ENCODE measurements at regions not wholly inside any gene's neighbourhood (a gene's known extent, or its start where the extent isn't known, plus 50 kb on each side); places are given as distances from the start of the nearest gene placed in this dataset.
A peak's percentile ranks its signal among the peaks of the same experiment; 100 is the strongest.
"Not testable (repeated sequence)": the region's sequence is repeated elsewhere in the genome, so short reads cannot be mapped to it uniquely, and the experiment has no call there.

DNA sequence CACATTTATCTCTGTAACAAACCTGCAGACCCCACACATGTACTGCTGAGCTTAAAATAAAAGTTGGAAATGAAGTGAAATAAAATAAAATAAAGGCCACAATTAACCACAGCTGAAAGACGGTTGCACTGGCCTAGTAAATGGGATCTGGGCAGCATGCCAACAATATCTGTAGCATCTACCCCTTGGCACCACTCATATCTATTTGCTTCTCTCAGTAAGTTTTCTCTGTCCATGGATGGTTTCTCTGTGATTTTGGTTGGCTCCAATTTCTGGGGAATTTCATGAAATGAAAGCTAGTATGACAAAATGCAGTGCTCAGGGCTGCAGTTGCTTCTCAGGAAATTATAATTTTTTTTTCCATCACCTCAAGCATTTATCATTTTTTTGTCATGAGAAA, 172.0 kb upstream of the IL15 start:
- DNase-seq: no peak

DNA sequence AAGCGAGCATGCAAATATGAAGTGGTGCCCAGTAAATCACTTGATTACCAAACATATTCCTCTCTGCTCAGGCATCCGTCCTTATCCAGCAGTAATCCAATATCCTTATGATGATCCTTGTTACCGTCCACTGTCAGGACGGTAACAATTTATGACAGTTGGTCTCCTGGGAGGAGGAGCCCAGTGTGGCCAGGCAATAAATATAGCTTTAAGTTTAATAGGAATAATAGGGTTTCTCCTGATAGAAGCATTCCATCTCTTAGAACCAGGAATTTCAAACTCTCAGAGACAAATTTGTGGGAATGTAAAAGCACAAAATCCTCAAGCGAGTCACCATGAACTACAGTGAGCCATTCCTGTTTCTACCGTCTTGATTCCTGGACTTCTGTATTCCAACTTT, 171.2 kb upstream of the IL15 start:
- DNase-seq: no peak

DNA sequence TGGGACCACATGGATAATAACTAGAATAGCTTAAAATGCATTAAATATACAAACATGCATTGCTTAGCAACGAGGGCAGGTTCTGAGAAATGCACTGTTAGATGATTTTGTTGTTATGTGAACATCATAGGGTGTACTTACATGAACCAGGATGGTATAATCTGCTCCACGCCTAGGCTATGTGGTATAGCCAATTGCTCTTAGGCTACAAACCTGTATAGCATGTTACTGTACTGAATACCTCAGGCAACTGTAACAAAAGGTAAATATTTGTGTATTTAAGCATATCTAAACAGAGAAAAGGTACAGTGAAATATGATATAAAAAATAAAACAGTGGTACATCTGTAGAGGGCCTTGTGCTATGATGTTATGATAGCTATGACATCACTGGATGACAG, 169.2 kb upstream of the IL15 start:
- no peak for DNase-seq

DNA sequence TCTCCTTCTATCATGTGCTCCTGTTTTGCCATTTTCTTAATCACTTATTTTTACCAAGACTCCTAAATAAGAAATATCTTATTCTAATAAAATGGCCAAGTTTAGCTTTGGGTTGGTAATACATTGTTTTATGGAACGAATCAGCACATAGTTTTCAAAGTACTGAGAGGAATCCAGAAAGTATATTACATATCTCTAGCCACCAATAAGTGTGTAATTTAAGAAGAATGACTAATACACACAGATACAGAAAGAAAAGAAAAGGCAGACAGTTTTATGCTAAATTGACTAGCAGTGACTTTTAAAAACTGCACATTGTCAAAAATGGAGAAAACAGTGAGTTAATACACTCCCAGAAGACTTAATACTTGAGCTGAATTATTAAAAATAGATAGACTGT, 167.0 kb upstream of the IL15 start:
- DNase-seq: no peak

DNA sequence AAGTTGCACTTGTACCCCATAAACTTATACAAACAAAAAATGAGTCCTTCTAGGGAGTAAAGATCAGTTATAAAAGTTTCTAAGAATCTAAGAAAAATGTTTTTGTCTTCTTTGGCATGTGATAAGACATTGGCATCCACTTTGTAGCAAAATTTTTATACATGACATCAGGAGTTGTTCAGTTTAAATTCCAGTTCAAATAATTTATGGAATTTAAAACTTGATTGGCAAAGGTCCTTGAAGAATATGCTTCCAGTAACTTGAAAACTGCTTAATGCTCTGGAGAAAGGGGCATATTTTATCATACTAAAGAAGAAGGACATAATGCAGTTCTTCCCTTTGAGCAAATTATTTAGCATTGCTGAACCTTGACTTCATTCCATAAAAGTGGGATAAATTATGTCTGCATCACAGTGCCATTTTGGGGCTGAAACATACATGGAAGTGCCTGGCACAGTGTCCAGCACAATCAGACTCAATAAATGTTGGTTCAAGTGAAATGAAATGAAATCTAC, 163.3 kb upstream of the IL15 start:
- no peak for DNase-seq

DNA sequence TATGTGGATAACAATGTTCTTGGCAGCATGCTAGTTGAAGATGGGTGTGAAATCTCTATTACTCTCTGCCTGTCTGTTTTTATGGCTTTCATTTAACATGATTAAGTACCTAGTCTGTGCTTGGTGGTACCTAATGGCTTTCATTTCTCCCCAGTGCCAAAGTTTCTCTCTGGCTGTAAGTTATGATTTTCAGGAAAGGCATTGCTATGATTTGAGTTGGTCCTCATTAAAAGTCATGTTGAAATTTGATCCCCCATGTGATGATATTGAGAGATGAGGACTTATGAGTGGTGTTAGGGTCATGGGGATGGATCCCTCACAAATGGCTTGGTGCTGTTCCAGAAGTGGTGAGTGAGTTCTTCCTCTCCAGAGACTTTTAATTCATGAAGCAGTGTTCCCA, 162.4 kb upstream of the IL15 start:
- DNase-seq: no peak

DNA sequence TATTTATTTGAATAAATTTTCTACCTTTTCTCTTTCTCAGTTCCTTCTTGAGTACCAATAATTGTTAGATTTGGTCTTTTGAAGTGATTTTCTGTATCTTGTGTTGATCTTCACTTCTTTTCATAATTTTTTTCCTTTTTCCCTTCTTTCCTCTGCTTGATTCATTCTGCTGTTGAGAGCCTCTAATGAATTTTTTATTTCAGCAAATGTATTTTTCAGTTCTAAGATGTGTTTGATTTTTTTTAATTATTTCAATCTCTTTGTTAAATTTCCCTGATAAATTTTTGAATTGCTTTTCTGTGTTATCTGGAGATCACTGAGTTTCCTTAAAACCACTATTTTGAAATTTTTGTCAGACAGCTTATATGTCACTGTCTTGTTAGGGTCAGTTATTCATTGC, 155.4 kb upstream of the IL15 start:
- no peak for DNase-seq

DNA sequence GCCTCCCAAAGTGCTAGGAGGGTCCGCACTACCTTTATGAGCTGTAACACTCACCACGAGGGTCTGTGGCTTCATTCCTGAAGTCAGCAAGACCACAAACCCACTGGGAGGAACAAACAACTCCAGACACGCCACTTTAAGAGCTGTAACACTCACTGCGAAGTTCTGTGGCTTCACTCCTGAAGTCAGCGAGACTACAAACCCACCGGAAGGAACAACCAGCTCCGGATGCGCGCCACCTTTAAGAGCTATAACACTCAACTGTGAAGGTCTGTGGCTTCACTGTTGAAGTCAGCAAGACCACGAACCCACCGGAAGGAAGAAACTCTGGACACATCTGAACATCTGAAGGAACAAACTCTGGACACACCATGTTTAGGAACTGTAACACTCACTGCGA, 152.1 kb upstream of the IL15 start:
- not testable (repeated sequence) for DNase-seq

DNA sequence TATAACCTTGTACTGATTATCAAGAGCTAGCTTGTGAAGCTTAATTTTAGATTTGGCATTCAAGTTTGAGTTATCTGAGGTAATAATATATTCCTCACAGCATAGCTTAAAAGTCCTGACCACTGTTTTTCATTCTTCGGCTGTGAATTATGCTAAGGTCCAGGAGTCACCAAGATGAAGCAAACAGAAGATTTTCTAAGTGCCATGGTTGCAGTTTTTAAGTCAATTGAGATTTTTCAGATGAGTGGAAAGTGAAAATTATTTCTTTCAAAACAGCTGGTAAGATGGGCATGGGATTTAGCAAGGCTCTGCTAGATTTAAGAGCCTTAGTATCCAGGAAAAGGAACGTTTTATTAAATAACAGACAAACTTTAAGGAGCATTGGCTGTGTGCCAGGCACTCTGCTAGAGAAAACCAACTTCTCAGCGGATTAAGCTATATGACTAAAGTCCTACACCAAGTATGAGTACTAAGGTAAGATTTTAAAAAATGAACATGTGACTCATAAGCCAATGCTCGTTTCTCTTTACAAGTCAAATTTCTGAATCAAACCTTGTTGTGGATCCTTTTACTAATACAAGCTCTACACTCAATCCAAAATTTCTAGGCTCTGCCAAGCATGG, 149.9 kb upstream of the IL15 start:
- DNase-seq: peak; percentile 70

DNA sequence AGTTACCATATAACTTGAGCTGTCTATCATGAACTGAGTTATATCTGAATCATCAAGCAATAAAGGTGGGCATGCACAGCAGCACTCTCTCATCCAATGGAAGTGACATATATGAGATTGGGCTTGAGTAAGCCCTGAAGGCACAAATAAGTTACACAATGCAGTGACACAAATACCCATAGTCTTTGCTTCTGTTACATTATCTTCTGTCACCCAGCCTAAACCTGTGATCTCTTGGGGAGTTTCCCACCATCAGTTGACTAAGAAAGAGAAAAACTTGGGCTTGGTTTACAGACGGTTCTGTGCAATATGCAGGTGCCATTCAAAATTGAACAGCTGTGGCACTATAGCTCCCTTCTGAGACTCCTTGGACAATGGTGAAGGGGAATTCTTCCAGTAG, 138.8 kb upstream of the IL15 start:
- DNase-seq: no peak

DNA sequence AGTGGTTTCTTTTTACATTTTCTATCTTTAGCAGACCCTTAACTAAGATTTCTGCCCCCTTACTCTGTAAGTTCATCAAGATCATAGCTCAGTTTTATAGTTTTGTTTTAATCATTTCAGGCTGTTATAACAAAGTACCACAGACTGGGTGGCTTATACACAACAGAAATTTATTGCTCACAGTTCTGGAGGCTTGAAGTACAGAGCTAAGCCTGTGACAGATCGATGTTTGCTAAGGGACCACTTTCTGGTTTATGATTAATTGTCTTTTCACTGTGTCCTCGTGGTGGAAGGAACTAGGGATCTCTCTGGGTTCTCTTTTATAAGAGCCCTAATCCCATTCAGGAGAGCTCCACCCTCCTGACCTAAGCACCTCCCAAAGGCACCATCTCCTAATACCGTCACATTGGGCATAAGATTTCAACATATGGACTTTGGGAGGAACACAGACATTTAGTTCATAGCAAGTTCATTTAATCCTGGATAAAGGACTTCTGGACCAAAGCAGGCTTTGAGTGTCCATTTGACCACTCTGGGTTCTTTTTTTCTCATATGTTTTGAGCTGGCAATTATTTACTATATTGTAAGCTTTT, 137.0 kb upstream of the IL15 start:
- no peak for DNase-seq

DNA sequence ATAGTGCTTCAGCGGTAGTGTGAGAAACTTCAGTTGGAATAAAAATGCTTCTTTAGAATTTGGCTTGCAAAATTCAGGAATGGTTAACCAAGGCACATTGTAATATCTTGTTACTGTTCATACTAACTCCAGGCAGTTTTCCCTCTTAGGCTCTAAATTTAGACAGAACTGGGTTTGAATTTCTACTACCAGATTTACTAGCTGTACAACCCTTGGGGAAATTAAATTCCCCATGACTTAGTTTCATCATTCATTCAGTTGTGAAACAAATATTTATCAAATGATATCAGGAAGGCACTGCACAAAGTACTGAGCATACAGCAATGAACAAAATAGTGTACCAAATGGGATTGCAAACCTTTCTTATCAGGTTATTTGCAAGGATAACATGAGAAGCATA, 135.0 kb upstream of the IL15 start:
- no peak for DNase-seq

DNA sequence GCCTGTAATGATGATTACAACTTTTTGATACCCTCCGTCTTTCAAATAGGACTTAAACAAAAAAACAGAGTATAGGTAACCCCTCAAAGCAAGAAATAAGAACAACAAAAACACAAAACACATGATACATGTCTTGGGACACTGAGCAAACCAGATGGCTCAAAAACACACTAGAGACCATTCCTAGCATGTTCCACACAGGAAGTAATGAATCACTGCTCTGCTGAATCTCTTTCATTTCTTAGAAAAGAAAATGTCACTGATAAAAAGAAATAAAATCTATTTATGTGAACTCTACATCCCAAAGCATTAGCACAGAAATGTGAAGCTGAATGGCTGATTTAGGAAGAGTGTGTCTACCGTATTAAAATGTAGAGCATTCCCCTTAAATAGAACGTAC, 134.5 kb upstream of the IL15 start:
- DNase-seq: no peak

DNA sequence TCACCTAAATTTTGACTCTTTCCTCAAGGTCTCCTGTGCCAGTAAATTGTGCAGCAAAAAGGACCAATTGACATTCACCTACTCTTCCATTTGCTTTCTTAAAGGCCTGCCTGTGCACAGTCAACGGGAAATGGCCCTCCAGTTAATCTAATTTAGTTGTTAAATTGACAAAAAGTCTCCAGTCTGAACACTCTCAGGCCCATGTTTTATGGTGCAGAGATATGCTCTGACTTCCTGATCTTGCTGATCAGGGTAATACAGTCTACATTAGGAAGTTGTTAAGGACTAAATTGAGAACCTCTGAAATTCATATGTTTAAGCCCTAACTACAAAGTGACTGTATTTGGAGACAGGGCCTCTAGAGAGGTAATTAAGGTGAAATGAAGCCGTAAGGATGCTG, 133.6 kb upstream of the IL15 start:
- no peak for DNase-seq

DNA sequence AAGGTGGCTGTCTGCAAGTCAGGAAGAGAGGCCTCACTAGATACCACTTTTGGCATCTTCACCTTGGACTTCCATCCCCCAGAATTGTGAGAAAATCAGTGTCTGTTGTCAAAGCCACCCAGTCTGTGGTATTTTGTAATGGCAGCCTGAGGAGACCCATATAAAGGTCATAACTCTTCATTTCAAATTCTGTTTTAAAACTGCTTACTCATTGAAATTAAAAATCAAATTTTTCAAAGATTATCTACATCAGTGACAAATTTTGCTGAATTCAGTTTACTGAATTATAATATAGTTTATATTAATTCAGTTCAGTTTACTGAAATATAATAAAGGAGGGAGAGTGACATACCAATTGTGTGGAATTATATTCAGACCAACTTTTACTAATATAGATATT, 133.1 kb upstream of the IL15 start:
- DNase-seq: no peak

DNA sequence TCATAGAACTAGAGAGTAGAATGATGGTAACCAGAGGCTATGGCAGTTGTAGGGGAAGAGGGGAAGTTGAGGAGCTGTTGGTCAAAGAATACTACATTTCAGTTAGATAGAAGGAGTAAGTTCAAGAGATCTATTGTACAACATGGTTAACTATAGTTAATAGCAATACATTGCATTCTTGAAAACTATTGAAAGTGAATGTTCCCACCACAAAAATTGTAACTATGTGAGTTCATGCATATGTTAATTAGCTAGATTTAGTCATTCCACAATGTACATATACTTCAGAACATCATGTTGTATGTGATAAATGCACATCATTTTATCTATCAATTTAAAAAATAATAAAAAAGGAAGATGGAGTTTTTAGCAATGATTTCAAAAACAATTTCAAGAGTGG, 125.3 kb upstream of the IL15 start:
- no peak for DNase-seq

DNA sequence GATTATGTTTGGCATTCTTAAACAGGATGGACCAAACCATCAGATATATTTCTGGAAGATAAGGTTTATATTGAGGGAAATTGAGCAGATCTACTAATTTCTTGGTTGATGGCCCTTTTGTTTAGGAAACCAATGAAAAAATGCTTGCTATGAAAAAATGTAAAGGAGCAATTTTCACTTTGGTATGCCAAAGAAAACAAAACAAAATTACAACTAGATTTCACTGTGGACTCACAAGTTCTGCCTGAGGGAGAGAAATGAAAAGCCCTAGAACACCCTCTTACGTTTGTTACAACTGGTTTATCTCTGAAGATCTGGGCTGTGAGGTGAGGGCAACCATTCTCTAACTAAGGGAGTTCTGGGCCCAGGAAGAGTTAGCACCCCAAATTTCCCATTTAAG, 122.5 kb upstream of the IL15 start:
- DNase-seq: no peak

DNA sequence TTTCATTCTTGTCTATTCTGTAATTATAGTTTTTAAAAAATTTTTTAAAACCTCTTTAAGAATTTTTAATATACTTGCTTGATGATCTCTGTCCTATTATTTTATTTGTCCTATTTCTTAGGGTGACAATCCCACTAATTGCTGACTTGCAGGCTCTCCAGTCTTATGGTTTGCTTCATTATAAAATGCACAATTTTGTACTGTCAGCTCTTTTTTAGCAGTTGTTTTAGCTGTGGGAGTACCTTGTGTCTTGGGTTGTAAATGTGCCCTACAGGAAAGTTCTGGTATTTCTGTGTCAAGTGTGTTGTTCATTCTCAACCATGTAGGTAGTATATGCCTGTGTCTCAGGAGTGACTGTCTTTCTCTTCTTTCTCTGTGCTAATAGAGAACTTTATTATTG, 118.2 kb upstream of the IL15 start:
- no peak for DNase-seq

DNA sequence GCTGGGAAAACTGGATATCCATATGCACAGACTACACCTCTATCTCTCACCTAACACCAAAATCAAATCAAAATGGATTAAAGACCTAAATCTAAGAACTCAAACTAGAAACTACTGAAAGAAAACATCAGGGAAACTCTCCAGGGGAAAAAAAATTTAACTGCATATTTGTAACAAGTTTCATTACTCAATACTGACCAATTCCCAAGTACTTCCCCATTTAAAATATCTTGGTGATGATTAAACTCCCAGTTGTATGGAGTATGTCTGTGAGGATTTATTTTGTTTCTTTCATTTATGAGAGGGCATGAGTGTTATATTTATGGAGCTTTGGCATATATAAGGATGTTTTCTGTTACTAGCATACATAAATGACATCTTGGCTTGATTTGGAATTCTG, 112.3 kb upstream of the IL15 start:
- DNase-seq: no peak

DNA sequence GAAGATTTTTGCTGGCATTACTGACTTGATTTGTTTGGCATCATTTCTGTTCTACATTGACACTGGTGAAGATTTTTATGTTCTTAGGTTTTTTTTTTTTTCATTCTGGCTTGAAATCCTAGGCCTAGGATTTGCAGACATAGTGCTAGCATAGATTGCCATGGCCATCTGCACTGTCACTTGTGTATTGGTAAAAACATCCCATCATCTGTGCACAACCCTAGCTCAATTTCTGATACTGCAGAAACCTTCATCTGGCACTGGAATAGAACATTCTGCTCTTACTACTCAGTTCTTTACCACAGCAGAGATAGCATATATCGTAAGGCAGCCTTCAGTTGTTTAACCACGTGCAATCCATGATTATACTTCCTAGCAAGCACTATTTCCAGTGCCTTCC, 111.5 kb upstream of the IL15 start:
- DNase-seq: no peak

DNA sequence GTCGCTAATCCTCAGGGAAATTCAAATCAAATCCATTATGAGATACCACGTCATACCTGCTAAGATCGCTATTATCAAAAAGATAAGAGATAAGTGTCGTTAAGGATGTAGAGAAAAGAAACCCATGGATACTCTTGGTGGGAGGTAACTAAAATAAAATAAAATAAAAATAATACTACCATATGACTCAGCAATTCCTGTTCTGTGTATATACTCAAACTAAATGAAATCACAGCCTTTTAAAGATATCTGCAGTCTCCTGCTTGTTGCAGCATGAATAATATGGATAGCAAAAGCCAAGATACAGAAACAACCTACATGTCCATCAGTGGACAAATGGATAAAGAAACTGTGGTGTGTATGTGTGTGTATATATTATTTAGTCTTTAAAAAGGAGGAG, 105.8 kb upstream of the IL15 start:
- no peak for DNase-seq

DNA sequence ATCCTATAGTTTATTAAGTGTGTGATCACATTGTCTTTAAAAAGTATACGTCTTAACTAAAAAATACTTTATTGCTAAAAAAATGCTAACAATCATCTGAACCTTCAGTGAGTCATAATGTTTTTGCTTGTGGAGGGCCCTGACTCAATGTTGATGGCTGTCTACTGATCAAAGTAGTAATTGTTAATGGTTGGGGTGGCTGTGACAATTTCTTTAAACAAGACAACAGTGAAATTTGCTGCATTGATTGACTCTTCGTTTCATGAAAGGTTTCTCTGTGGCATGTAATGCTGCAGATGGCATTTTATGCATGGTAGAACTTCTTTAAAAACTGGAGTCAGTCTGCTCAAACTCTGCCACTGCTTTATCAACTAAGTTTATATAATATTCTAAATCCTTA, 101.4 kb upstream of the IL15 start:
- DNase-seq: no peak

DNA sequence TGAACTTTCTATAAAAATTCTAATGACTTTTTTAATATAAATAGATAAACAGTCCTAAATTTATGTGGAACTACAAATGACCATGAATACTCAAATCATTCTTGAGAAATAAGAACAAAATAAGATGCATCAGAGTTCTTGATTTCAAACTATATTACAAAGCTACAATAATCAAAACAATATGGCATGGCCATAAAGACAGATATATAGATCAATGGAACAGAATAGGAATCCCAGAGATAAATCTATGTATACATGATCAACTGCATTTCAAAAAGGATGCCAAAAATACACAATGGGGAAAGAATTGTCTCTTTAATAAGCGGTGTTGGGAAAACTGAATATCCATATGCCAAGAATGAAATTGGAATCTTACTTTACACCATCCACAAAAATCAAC, 98.4 kb upstream of the IL15 start:
- DNase-seq: no peak

DNA sequence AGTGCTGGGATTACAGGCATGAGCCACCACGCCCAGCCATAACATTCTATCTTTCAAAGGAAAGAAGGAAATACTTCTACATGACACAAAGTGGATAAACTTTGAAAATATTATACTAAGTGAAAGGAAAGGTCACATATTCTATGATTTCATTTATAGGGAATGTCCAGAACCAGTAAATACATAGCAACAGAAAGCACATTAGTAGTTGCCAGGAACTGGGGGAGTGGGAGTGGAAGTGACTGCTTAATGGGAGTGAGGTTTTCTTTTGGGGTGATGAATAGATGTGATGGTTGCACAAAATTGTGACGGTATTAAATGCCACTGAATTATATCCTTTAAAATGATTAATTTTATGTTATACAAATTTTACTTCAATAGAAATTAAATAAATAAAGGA, 95.7 kb upstream of the IL15 start:
- no peak for DNase-seq

DNA sequence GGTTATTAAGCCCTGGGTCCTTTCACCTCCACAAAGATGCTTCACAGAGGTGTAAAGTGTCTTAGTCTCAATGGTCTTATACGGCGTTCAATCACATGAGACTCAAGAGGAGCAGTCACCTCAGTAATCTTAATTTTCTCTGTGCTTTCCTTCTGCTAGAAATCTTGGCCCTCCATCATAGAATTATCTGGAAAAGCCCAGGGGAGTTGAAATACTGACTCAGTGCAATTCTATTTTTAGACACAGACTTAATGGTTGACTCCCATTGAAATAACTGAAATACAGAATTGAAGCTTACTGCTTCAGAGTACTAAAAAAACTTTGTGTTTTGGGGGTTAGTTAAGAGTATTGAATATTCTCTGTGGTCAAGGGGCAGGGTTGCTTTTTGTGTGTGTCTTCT, 94.5 kb upstream of the IL15 start:
- peak; percentile 15 for DNase-seq
